GM23338 (cell line): ENCODE measurements at regions not wholly inside any gene's neighbourhood (a gene's known extent, or its start where the extent isn't known, plus 50 kb on each side); places are given as distances from the start of the nearest gene placed in this dataset.

Source experiments
- ATAC-seq: fragments of 200-7000 bp; cut with Tn5 transposase; 3 replicates; pipeline ENCODE4 v1.9.1; 2020
- DNase-seq: peaks from one replicate; pipeline ENCODE4 v3.0.0-alpha.2; 2015; ENCODE audit warnings: low spot score
- H2AFZ ChIP-seq: fragments of 200-600 bp; sonication (generic); 2 replicates; pipeline ENCODE4 v1.8.0; 2016; ENCODE audit warnings: antibody characterized with exemption, mild to moderate bottlenecking, moderate library complexity
- H3F3A ChIP-seq: fragments of 200-600 bp; sonication (generic); replicated peaks from 2 replicates; pipeline ENCODE4 v1.8.0; 2017; ENCODE audit warnings: antibody characterized with exemption, mixed run types, low read depth
- H3K27ac ChIP-seq: fragments of 200-600 bp; sonication (generic); 2 replicates; pipeline ENCODE4 v1.6.1; 2016; ENCODE audit warnings: low read depth
- H3K27me3 ChIP-seq: fragments of 200-600 bp; sonication (generic); 2 replicates; pipeline ENCODE4 v1.8.0; 2016; ENCODE audit warnings: mild to moderate bottlenecking, mixed run types, moderate library complexity; ENCODE audit not compliant: insufficient read depth
- H3K36me3 ChIP-seq: fragments of 200-600 bp; sonication (generic); 2 replicates; pipeline ENCODE4 v1.8.0; 2016; ENCODE audit warnings: mild to moderate bottlenecking; ENCODE audit not compliant: insufficient read depth
- H3K4me1 ChIP-seq: fragments of 200-600 bp; sonication (generic); 2 replicates; pipeline ENCODE4 v1.8.0; 2016; ENCODE audit warnings: mild to moderate bottlenecking, moderate library complexity; ENCODE audit not compliant: insufficient read depth
- H3K4me2 ChIP-seq: fragments of 200-600 bp; sonication (generic); 2 replicates; pipeline ENCODE4 v1.7.1; 2017; ENCODE audit warnings: mixed run types
- H3K4me3 ChIP-seq: fragments of 200-600 bp; sonication (generic); 2 replicates; pipeline ENCODE4 v1.6.1; 2016; ENCODE audit warnings: mixed run types
- H3K79me2 ChIP-seq: fragments of 200-600 bp; sonication (generic); replicated peaks from 2 replicates; pipeline ENCODE4 v1.8.0; 2017; ENCODE audit warnings: mild to moderate bottlenecking; ENCODE audit not compliant: insufficient read depth
- H3K9me2 ChIP-seq: fragments of 200-600 bp; sonication (generic); 2 replicates; pipeline ENCODE4 v1.8.0; 2017; ENCODE audit not compliant: insufficient read depth
- H4K20me1 ChIP-seq: fragments of 200-600 bp; sonication (generic); replicated peaks from 2 replicates; pipeline ENCODE4 v1.8.0; 2017; ENCODE audit warnings: mild to moderate bottlenecking; ENCODE audit not compliant: insufficient read depth
- H3K27ac Mint-ChIP-seq: 2 replicates; pipeline ENCODE4 v1.8.0; 2020; ENCODE audit warnings: inconsistent platforms, mild to moderate bottlenecking, moderate library complexity, mixed read lengths
- H3K27me3 Mint-ChIP-seq: 3 replicates; pipeline ENCODE4 v1.8.0; 2022; ENCODE audit warnings: low read depth, mild to moderate bottlenecking, moderate library complexity, mixed read lengths, inconsistent platforms; ENCODE audit not compliant: insufficient read depth, poor library complexity
- H3K36me3 Mint-ChIP-seq: 3 replicates; pipeline ENCODE4 v1.8.0; 2021; ENCODE audit warnings: low read depth, mild to moderate bottlenecking, inconsistent platforms, moderate library complexity, mixed read lengths
- H3K4me1 Mint-ChIP-seq: 3 replicates; pipeline ENCODE4 v1.8.0; 2020; ENCODE audit warnings: mild to moderate bottlenecking, inconsistent platforms, mixed read lengths
- H3K4me3 Mint-ChIP-seq: 3 replicates; pipeline ENCODE4 v1.8.0; 2021; ENCODE audit warnings: moderate library complexity, mild to moderate bottlenecking, inconsistent platforms, mixed read lengths
- H3K9me3 Mint-ChIP-seq: 3 replicates; pipeline ENCODE4 v1.8.0; 2020; ENCODE audit warnings: moderate library complexity, mild to moderate bottlenecking, inconsistent platforms, mixed read lengths
- CREB1 ChIP-seq: fragments of 250-450 bp; sonication (Bioruptor Pico); IDR thresholded peaks from 2 replicates; pipeline ENCODE4 v1.5.0; 2020; ENCODE audit warnings: low read depth, mild to moderate bottlenecking, moderate library complexity
- CTCF ChIP-seq, 2 experiments: fragments of 200-600 bp in 1 of 2; sonication (generic) in 1 of 2; conservative IDR thresholded peaks; 2 replicates each; pipeline versions ENCODE4 v1.5.1 to v1.6.1; 2016 to 2017; ENCODE audit warnings: antibody characterized with exemption in 2 of 2, low read depth in 2 of 2, mild to moderate bottlenecking in 2 of 2, moderate library complexity in 1 of 2
- ETS1 ChIP-seq: IDR thresholded peaks from 2 replicates; pipeline ENCODE4 v1.6.1; 2016; ENCODE audit warnings: antibody characterized with exemption
- EZH2 ChIP-seq: fragments of 200-600 bp; sonication (generic); IDR thresholded peaks from one replicate; pipeline ENCODE4 v1.8.0; 2017; ENCODE audit warnings: antibody characterized with exemption, mild to moderate bottlenecking, low read depth; ENCODE audit not compliant: unreplicated experiment
- EZH2phosphoT487 ChIP-seq: fragments of 200-600 bp; sonication (generic); IDR thresholded peaks from one replicate; pipeline ENCODE4 v1.8.1; 2018; ENCODE audit warnings: antibody characterized with exemption; ENCODE audit not compliant: unreplicated experiment
- NANOG ChIP-seq: IDR thresholded peaks from 2 replicates; pipeline ENCODE4 v1.6.1; 2016; ENCODE audit warnings: antibody characterized with exemption, borderline replicate concordance
- POLR2AphosphoS5 ChIP-seq: IDR thresholded peaks from 2 replicates; pipeline ENCODE4 v1.6.1; 2016; ENCODE audit warnings: antibody characterized with exemption, low read depth
- REST ChIP-seq: IDR thresholded peaks from one replicate; pipeline ENCODE4 v1.6.1; 2018; ENCODE audit warnings: antibody characterized with exemption; ENCODE audit not compliant: unreplicated experiment
- ZNF331 ChIP-seq: fragments of 250-450 bp; sonication (Bioruptor Pico); IDR thresholded peaks from 2 replicates; pipeline ENCODE4 v1.5.0; 2020; ENCODE audit warnings: low read depth, mild to moderate bottlenecking, moderate library complexity
- ZNF462 ChIP-seq: fragments of 250-450 bp; sonication (Bioruptor Pico); IDR thresholded peaks from 2 replicates; pipeline ENCODE4 v1.5.0; 2020; ENCODE audit warnings: mild to moderate bottlenecking, moderate library complexity

- no peaks in the 10 kb centered on the region for H3K4me1 Mint-ChIP-seq
- Histone ChIP-seq H4K20me1 (no peaks in the 10 kb centered on the region), H2AFZ (no peak overlapping the region), H3K27ac (no peak overlapping the region), H3K4me2 (no peak overlapping the region), H3F3A (no peaks in the 10 kb centered on the region), H3K9me2 (no peaks in the 10 kb centered on the region), H3K27me3 (no peaks in the 10 kb centered on the region), H3K4me1 (no peaks in the 10 kb centered on the region), H3K36me3 (no peaks in the 10 kb centered on the region), H3K79me2 (no peaks in the 10 kb centered on the region), H3K4me3 (no peak overlapping the region)
- TF ChIP-seq EZH2 (no peak), NANOG (no peak), CTCF (conservative IDR thresholded peaks at IDR 0.05; ENCODE audit: low read depth in 2 of 2) (no peak), CREB1 (CRISPR knock-in tag) (no peak), ETS1 (no peak), EZH2phosphoT487 (no peak), POLR2AphosphoS5 (no peak), REST (no peak), ZNF331 (CRISPR knock-in tag) (no peak), ZNF462 (CRISPR knock-in tag) (no peak)
- no peak overlapping the region for H3K27ac Mint-ChIP-seq
- H3K27me3 Mint-ChIP-seq: no peaks in the 10 kb centered on the region
- H3K36me3 Mint-ChIP-seq: no peaks in the 10 kb centered on the region
- ATAC-seq (no peak), DNase-seq (no peak)
- H3K4me3 Mint-ChIP-seq: no peak overlapping the region
- peaks cover 4% of the 10 kb centered on the region; the same call in 1 of the 3 replicates for H3K9me3 Mint-ChIP-seq
Measured at GRCh38 chr12:65681226-65681625, 143.1 kb upstream of the HMGA2 start.
